HG03175 (cell line): ENCODE measurements at regions not wholly inside any gene's neighbourhood (a gene's known extent, or its start where the extent isn't known, plus 50 kb on each side); places are given as distances from the start of the nearest gene placed in this dataset.
"Not testable (repeated sequence)": the region's sequence is repeated elsewhere in the genome, so short reads cannot be mapped to it uniquely, and the experiment has no call there.

Experiments
- ATAC-seq: cut with Tn5 transposase; IDR thresholded peaks from one replicate; pipeline ENCODE4 v1.9.1; 2021; ENCODE audit warnings: mild to moderate bottlenecking, moderate library complexity; ENCODE audit not compliant: unreplicated experiment

GRCh38 chr7:67666359-67666758 lies 669.7 kb downstream of the TYW1 start:
- not testable (repeated sequence) for ATAC-seq

- no peak for ATAC-seq
These were observed 674.4 kb downstream of the TYW1 start for GRCh38 chr7:67671006-67671548.

GRCh38 chr7:67673861-67674260 lies 677.2 kb downstream of the TYW1 start:
- ATAC-seq, result no peak

GRCh38 chr7:67674862-67675261 lies 678.2 kb downstream of the TYW1 start:
- ATAC-seq, result not testable (repeated sequence)

GRCh38 chr7:67675971-67676370 lies 679.3 kb downstream of the TYW1 start:
- no peak for ATAC-seq

- no peak for ATAC-seq
These were observed 681.8 kb downstream of the TYW1 start for GRCh38 chr7:67678419-67678818.

GRCh38 chr7:67683628-67684027 lies 687.0 kb downstream of the TYW1 start:
- ATAC-seq, result no peak

- ATAC-seq, result no peak
These were observed 694.1 kb downstream of the TYW1 start for GRCh38 chr7:67690700-67691099.

GRCh38 chr7:67692425-67692824 lies 695.8 kb downstream of the TYW1 start:
- no peak for ATAC-seq

GRCh38 chr7:67696124-67696523 lies 699.5 kb downstream of the TYW1 start:
- no peak for ATAC-seq

GRCh38 chr7:67696878-67697277 lies 700.2 kb downstream of the TYW1 start:
- no peak for ATAC-seq

- ATAC-seq, result no peak
These were observed 701.7 kb downstream of the TYW1 start for GRCh38 chr7:67698354-67698753.

GRCh38 chr7:67705850-67706249 lies 709.2 kb downstream of the TYW1 start:
- ATAC-seq, result no peak

- ATAC-seq, result no peak
These were observed 715.1 kb downstream of the TYW1 start for GRCh38 chr7:67711706-67712105.

GRCh38 chr7:67713451-67714056 lies 716.9 kb downstream of the TYW1 start:
- ATAC-seq, result no peak

GRCh38 chr7:67716729-67717128 lies 720.1 kb downstream of the TYW1 start:
- ATAC-seq, result no peak

- ATAC-seq, result no peak
These were observed 727.0 kb downstream of the TYW1 start for GRCh38 chr7:67723591-67723990.

GRCh38 chr7:67724435-67724834 lies 727.8 kb downstream of the TYW1 start:
- ATAC-seq, result no peak

- no peak for ATAC-seq
These were observed 728.3 kb downstream of the TYW1 start for GRCh38 chr7:67724955-67725354.

- ATAC-seq, result no peak
These were observed 728.8 kb downstream of the TYW1 start for GRCh38 chr7:67725423-67725822.

GRCh38 chr7:67729771-67730170 lies 733.1 kb downstream of the TYW1 start:
- ATAC-seq, result no peak

- ATAC-seq, result no peak
These were observed 735.1 kb downstream of the TYW1 start for GRCh38 chr7:67731704-67732103.

- no peak for ATAC-seq
These were observed 736.3 kb downstream of the TYW1 start for GRCh38 chr7:67732898-67733297.
